22Rv1 (cell line): ENCODE measurements at regions not wholly inside any gene's neighbourhood (a gene's known extent, or its start where the extent isn't known, plus 50 kb on each side); places are given as distances from the start of the nearest gene placed in this dataset.

Source experiments
- H3K27ac ChIP-seq: fragments of 450-650 bp; 2 replicates; pipeline ENCODE4 v1.5.1; 2017
- ZFX ChIP-seq: fragments of 450-650 bp; IDR thresholded peaks from 2 replicates; pipeline ENCODE4 v1.6.1; 2017; ENCODE audit warnings: antibody characterized with exemption, borderline replicate concordance
- TF ChIP-seq, protein P1 (sequence below): fragments of 450-650 bp; IDR thresholded peaks from 2 replicates; pipeline ENCODE4 v1.5.1; 2017; ENCODE audit warnings: mild to moderate bottlenecking

DNA sequence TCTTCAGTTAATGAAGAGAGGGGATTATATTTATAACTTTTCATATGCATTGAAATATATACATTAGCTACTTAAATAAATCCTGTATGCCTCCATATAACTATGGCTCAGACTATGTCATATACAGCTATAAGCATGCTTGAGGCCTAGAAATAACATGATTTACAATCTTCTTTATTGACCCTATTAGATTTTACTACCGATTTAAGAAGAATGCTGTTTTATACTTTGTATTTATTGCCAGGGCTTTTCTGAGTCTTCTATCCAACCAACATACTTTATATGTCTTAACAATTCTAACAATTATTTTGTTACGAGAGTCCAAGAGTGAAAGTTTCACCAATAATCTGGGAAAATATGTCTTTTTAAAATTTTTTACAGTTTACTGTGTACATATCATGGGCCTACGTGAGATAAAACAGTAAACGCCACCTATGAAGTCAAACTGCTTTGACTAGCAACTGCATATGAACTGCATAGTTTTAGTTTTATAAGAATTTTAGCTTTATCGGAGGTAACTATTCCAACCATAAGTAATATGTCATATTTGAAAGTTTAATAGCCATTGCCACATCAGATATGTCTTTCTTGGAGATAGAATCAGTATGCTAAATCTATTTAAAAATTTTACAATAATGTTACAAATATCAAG is 861.0 kb downstream of the USP25 start:
- no peak overlapping the region for H3K27ac ChIP-seq
- TF ChIP-seq, protein P1, sequence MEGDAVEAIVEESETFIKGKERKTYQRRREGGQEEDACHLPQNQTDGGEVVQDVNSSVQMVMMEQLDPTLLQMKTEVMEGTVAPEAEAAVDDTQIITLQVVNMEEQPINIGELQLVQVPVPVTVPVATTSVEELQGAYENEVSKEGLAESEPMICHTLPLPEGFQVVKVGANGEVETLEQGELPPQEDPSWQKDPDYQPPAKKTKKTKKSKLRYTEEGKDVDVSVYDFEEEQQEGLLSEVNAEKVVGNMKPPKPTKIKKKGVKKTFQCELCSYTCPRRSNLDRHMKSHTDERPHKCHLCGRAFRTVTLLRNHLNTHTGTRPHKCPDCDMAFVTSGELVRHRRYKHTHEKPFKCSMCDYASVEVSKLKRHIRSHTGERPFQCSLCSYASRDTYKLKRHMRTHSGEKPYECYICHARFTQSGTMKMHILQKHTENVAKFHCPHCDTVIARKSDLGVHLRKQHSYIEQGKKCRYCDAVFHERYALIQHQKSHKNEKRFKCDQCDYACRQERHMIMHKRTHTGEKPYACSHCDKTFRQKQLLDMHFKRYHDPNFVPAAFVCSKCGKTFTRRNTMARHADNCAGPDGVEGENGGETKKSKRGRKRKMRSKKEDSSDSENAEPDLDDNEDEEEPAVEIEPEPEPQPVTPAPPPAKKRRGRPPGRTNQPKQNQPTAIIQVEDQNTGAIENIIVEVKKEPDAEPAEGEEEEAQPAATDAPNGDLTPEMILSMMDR, result no peak
- TF ChIP-seq ZFX, result no peak

DNA sequence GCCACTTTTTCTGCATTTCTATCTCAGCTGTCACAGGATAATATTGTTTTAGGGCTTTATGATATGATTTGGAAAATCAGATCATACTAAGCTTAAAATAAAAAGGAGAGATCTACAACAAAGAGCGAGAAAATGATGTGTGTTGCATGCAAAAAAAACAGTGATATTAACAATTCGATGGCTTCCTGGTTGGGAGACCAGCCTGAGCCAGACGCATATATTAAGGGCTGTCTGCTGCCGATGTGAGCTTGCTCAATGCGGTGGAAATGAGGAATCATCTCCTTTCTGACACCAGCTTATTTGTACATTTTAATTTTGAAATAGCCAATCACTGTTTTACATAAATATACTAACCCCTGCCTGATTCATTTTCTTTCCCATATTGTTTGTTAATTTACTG is 862.6 kb downstream of the USP25 start:
- H3K27ac ChIP-seq, result no peak overlapping the region
- TF ChIP-seq, protein P1, result no peak
- TF ChIP-seq ZFX, result no peak

DNA sequence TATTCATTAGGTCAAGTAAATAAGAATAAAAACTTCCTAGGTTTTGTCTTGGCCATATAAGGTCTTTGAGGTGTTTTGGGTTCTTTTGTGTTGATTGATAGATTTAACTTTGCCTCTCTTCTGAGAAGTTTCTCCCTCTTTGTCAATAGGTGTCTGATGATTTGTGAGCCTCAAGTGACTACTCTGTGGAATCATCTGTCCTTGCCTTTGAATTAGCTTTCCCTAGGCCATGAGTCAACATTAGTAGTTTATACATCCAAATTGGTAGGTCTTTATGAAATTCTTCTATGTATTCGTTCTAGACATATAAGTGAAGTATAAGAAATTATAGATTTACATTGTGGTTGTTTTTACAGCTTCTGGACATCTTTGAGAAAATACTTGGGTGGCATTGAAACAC is 864.4 kb downstream of the USP25 start:
- TF ChIP-seq, protein P1, result no peak
- TF ChIP-seq ZFX, result no peak
- no peak overlapping the region for H3K27ac ChIP-seq

DNA sequence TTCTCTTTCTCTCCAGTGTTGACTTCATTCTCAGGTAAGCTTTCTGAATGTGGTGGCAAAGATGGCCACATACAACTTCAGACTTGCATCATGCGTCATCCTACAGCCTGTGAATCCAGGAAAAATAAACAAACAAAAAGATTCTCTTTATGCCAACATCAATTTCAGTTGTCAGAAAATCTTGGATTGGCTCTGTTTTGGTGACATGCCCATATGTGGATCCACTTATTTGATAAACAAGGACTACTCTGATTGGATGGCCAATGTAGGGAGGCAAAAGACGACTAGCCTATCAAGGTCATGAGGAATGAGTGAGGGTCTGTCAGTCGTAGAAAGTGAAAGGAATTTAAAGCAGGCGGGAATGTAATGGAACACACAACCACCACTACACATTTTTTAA is 866.6 kb downstream of the USP25 start:
- H3K27ac ChIP-seq, result no peak overlapping the region
- TF ChIP-seq, protein P1, result no peak
- no peak for TF ChIP-seq ZFX

DNA sequence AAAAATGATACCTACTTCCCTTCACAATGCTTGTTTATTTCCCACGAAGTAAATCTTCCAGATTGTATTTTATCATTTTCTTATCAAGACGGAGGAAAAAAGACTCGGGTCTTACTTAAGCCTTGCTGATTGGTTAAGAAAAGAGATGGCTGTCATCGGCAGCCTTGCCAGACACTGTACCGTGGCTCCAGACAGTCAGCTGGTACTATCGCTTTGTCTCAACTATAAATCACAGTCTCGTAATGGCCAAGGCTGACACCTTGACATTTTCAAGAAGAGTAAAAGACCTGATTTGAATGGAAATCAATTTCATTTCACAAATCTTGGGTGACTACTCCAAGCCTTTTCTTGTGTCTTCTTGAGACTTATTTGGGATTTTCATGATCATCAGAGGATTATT is 868.0 kb downstream of the USP25 start:
- TF ChIP-seq, protein P1, result no peak
- no peak for TF ChIP-seq ZFX
- H3K27ac ChIP-seq, result no peak overlapping the region

DNA sequence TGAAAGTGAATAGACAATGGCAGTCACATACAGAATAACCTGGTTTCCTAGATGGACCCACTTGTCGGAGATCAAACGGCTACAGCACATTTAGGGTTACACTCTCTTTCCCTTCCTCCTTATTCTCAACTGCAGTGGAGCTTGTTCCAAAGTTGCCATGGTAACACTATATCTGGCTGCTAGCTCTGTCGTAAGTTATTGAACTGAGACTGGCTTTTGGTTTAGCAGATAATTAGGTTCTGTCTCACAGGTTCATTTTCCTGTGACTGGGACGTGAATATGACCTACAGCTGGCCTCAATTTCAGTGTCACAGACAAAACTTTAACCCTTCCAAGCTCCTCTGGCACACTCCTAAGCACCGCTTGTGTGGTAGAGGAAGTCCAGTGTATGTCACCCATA is 875.8 kb downstream of the USP25 start:
- H3K27ac ChIP-seq, result no peak overlapping the region

DNA sequence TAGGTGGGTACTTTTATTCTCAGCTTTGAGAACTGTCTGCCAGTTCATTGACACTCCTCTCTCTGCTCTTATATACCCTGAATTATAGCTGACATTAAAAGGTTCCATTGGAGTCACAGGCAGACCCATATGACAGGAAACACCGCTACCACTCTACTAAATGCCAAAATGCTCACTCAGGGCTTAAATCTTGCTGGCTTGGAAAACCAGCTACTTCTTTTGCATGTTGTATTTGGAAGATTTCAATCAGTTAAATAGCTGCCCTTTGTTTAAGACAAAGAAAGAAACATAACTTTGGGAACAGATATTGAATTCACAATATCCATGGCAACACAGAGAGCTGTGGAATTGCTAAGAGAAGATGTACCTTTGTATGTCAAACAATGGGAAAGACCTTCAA is 876.5 kb downstream of the USP25 start:
- TF ChIP-seq ZFX, result no peak
- TF ChIP-seq, protein P1, result no peak
- no peak overlapping the region for H3K27ac ChIP-seq

More for the DNA sequence above, 875.8 kb downstream of the USP25 start:
- TF ChIP-seq ZFX, result no peak
- TF ChIP-seq, protein P1, result no peak
